ENCODE measurements at regions not wholly inside any gene's neighbourhood (a gene's known extent, or its start where the extent isn't known, plus 50 kb on each side); places are given as distances from the start of the nearest gene placed in this dataset.

GRCh38 chr11:12315024-12315423 lies 62.3 kb upstream of the PARVA start:
- DNase-seq: no peak

GRCh38 chr11:12316432-12316831 lies 60.9 kb upstream of the PARVA start:
- DNase-seq: no peak

- peak; percentile 93 for DNase-seq
Observed at GRCh38 chr11:12318791-12319438, 58.5 kb upstream of the PARVA start.

GRCh38 chr11:12319461-12319951 lies 57.9 kb upstream of the PARVA start:
- peak; percentile 93 for DNase-seq

GRCh38 chr11:12319988-12320387 lies 57.4 kb upstream of the PARVA start:
- DNase-seq: no peak

GRCh38 chr11:12321217-12321937 lies 56.0 kb upstream of the PARVA start:
- no peak for DNase-seq

- no peak for DNase-seq
Observed at GRCh38 chr11:12324585-12324984, 52.8 kb upstream of the PARVA start.

Measured in NCI-H1436 treated with DMSO at 0.1 percent for 48 hours (cell line).